ENCODE measurements at regions not wholly inside any gene's neighbourhood (a gene's known extent, or its start where the extent isn't known, plus 50 kb on each side); places are given as distances from the start of the nearest gene placed in this dataset.

- no peak for DNase-seq
These were observed 267.3 kb downstream of the NR2F1-AS1 start for GRCh38 chr5:93313672-93314071.

- DNase-seq: no peak
These were observed 269.1 kb downstream of the NR2F1-AS1 start for GRCh38 chr5:93311881-93312280.

- DNase-seq: no peak
These were observed 273.5 kb downstream of the NR2F1-AS1 start for GRCh38 chr5:93307557-93307956.

GRCh38 chr5:93305984-93306383 lies 275.0 kb downstream of the NR2F1-AS1 start:
- no peak for DNase-seq

- DNase-seq: no peak
These were observed 276.4 kb downstream of the NR2F1-AS1 start for GRCh38 chr5:93304456-93305250.

GRCh38 chr5:93303291-93303691 lies 277.7 kb downstream of the NR2F1-AS1 start:
- no peak for DNase-seq

GRCh38 chr5:93302711-93303110 lies 278.3 kb downstream of the NR2F1-AS1 start:
- no peak for DNase-seq

GRCh38 chr5:93300945-93301344 lies 280.1 kb downstream of the NR2F1-AS1 start:
- DNase-seq: no peak

- DNase-seq: no peak
These were observed 280.6 kb downstream of the NR2F1-AS1 start for GRCh38 chr5:93300309-93300923.

GRCh38 chr5:93299681-93300308 lies 281.2 kb downstream of the NR2F1-AS1 start:
- DNase-seq: no peak

GRCh38 chr5:93297116-93297515 lies 283.9 kb downstream of the NR2F1-AS1 start:
- no peak for DNase-seq

GRCh38 chr5:93296338-93296737 lies 284.7 kb downstream of the NR2F1-AS1 start:
- no peak for DNase-seq

GRCh38 chr5:93294996-93295395 lies 286.0 kb downstream of the NR2F1-AS1 start:
- no peak for DNase-seq

- no peak for DNase-seq
These were observed 286.8 kb downstream of the NR2F1-AS1 start for GRCh38 chr5:93294199-93294598.

- DNase-seq: no peak
These were observed 291.1 kb downstream of the NR2F1-AS1 start for GRCh38 chr5:93289942-93290341.

- no peak for DNase-seq
These were observed 295.6 kb downstream of the NR2F1-AS1 start for GRCh38 chr5:93285461-93285860.

- no peak for DNase-seq
These were observed 298.8 kb downstream of the NR2F1-AS1 start for GRCh38 chr5:93281980-93282772.

- no peak for DNase-seq
These were observed 300.5 kb downstream of the NR2F1-AS1 start for GRCh38 chr5:93280518-93280917.

- no peak for DNase-seq
These were observed 301.6 kb downstream of the NR2F1-AS1 start for GRCh38 chr5:93279296-93279963.

GRCh38 chr5:93278896-93279295 lies 302.1 kb downstream of the NR2F1-AS1 start:
- DNase-seq: no peak

- no peak for DNase-seq
These were observed 304.0 kb downstream of the NR2F1-AS1 start for GRCh38 chr5:93277051-93277450.

- no peak for DNase-seq
These were observed 305.6 kb downstream of the NR2F1-AS1 start for GRCh38 chr5:93275376-93275775.

- no peak for DNase-seq
These were observed 306.7 kb downstream of the NR2F1-AS1 start for GRCh38 chr5:93274291-93274690.
